DND-41 (cell line): ENCODE measurements at regions not wholly inside any gene's neighbourhood (a gene's known extent, or its start where the extent isn't known, plus 50 kb on each side); places are given as distances from the start of the nearest gene placed in this dataset.

Source experiments
- ATAC-seq: fragments of 200-7000 bp; cut with Tn5 transposase; 3 replicates; pipeline ENCODE4 v1.9.1; 2021; ENCODE audit warnings: low read depth; ENCODE audit not compliant: insufficient read depth
- DNase-seq: peaks from one replicate; pipeline ENCODE4 v3.0.0-alpha.2; 2020
- H2AFZ ChIP-seq: 2 replicates; pipeline ENCODE4 v1.6.0; 2012; ENCODE audit warnings: low read depth, low read length
- H3K27ac ChIP-seq: 2 replicates; pipeline ENCODE4 v1.5.1; 2012; ENCODE audit warnings: low read length, inconsistent platforms
- H3K27me3 ChIP-seq: fragments of 200-600 bp; sonication (generic); 2 replicates; pipeline ENCODE4 v1.6.0; 2012; ENCODE audit warnings: low read length, mild to moderate bottlenecking, inconsistent platforms; ENCODE audit not compliant: insufficient read depth, poor library complexity
- H3K36me3 ChIP-seq: 2 replicates; pipeline ENCODE4 v1.5.1; 2012; ENCODE audit warnings: low read length, inconsistent platforms; ENCODE audit not compliant: insufficient read depth
- H3K4me1 ChIP-seq: 2 replicates; pipeline ENCODE4 v1.5.1; 2012; ENCODE audit warnings: mild to moderate bottlenecking, low read length; ENCODE audit not compliant: insufficient read depth
- H3K4me2 ChIP-seq: 2 replicates; pipeline ENCODE4 v1.6.0; 2012; ENCODE audit warnings: mild to moderate bottlenecking, moderate library complexity, low read length, inconsistent platforms; ENCODE audit not compliant: insufficient read depth
- H3K4me3 ChIP-seq, 2 experiments: fragments of 200-600 bp in 1 of 2; shearing (Covaris generic) in 1 of 2; 2 replicates each; pipeline ENCODE4 v1.5.1; 2012 to 2016; ENCODE audit warnings: inconsistent platforms in 2 of 2, low read length in 2 of 2, mild to moderate bottlenecking in 2 of 2, low read depth in 1 of 2, moderate library complexity in 1 of 2
- H3K79me2 ChIP-seq: 2 replicates; pipeline ENCODE4 v1.6.0; 2012; ENCODE audit warnings: low read length, inconsistent platforms; ENCODE audit not compliant: insufficient read depth
- H3K9ac ChIP-seq: 2 replicates; pipeline ENCODE4 v1.6.0; 2012; ENCODE audit warnings: low read depth, mild to moderate bottlenecking, inconsistent platforms, low read length, moderate library complexity
- H3K9me3 ChIP-seq: 2 replicates; pipeline ENCODE4 v1.5.1; 2012; ENCODE audit warnings: low read length, moderate library complexity, mild to moderate bottlenecking, inconsistent platforms; ENCODE audit not compliant: insufficient read depth, severe bottlenecking
- H4K20me1 ChIP-seq: 2 replicates; pipeline ENCODE4 v1.6.0; 2012; ENCODE audit warnings: low read length; ENCODE audit not compliant: insufficient read depth
- CTCF ChIP-seq: IDR thresholded peaks from 2 replicates; pipeline ENCODE4 v1.5.1; 2012; ENCODE audit warnings: borderline replicate concordance, low read length, moderate library complexity, mild to moderate bottlenecking; ENCODE audit not compliant: poor library complexity, severe bottlenecking; ENCODE audit errors: extremely low read depth
- EZH2 ChIP-seq: IDR thresholded peaks from 3 replicates; pipeline ENCODE4 v1.6.1; 2012; ENCODE audit warnings: borderline replicate concordance, low read depth, mild to moderate bottlenecking, moderate library complexity, low read length, inconsistent platforms; ENCODE audit not compliant: severe bottlenecking

GRCh38 chr3:145359040-145359439 is 801.9 kb downstream of the PLOD2 start:
- Histone ChIP-seq H3K9me3 (no peaks in the 10 kb centered on the region), H4K20me1 (no peaks in the 10 kb centered on the region), H3K79me2 (no peaks in the 10 kb centered on the region), H3K4me3 (no peak overlapping the region), H3K4me2 (no peak overlapping the region), H3K36me3 (no peaks in the 10 kb centered on the region), H3K4me1 (no peaks in the 10 kb centered on the region), H2AFZ (no peak overlapping the region), H3K27ac (no peak overlapping the region), H3K27me3 (no peaks in the 10 kb centered on the region), H3K9ac (no peak overlapping the region)
- no peak for DNase-seq
- no peak for ATAC-seq
- TF ChIP-seq CTCF (no peak), EZH2 (no peak)

- no peaks in the 10 kb centered on the region for H3K36me3 ChIP-seq
- no peak for TF ChIP-seq CTCF
- TF ChIP-seq EZH2: no peak
- H3K4me3 ChIP-seq: no peak overlapping the region
- no peak overlapping the region for H3K27ac ChIP-seq
- no peaks in the 10 kb centered on the region for H3K79me2 ChIP-seq
- ATAC-seq (no peak), DNase-seq (no peak)
- no peaks in the 10 kb centered on the region for H3K27me3 ChIP-seq
- no peak overlapping the region for H3K4me2 ChIP-seq
- no peaks in the 10 kb centered on the region for H3K9me3 ChIP-seq
- H3K9ac ChIP-seq: no peak overlapping the region
- H4K20me1 ChIP-seq: no peaks in the 10 kb centered on the region
- no peak overlapping the region for H2AFZ ChIP-seq
- H3K4me1 ChIP-seq: no peaks in the 10 kb centered on the region
Observed at GRCh38 chr3:145368748-145369147, 792.2 kb downstream of the PLOD2 start.

- H3K9me3 ChIP-seq: no peaks in the 10 kb centered on the region
- no peak overlapping the region for H3K27ac ChIP-seq
- no peaks in the 10 kb centered on the region for H4K20me1 ChIP-seq
- H3K4me3 ChIP-seq: no peak overlapping the region
- no peaks in the 10 kb centered on the region for H3K36me3 ChIP-seq
- TF ChIP-seq EZH2 (no peak), CTCF (no peak)
- no peak overlapping the region for H2AFZ ChIP-seq
- H3K4me2 ChIP-seq: no peak overlapping the region
- ATAC-seq (no peak), DNase-seq (no peak)
- no peak overlapping the region for H3K9ac ChIP-seq
- no peaks in the 10 kb centered on the region for H3K79me2 ChIP-seq
- no peaks in the 10 kb centered on the region for H3K27me3 ChIP-seq
- no peaks in the 10 kb centered on the region for H3K4me1 ChIP-seq
Observed at GRCh38 chr3:145370870-145371269, 790.1 kb downstream of the PLOD2 start.

- no peaks in the 10 kb centered on the region for H3K4me1 ChIP-seq
- no peaks in the 10 kb centered on the region for H3K79me2 ChIP-seq
- no peak for DNase-seq
- no peak overlapping the region for H2AFZ ChIP-seq
- no peak overlapping the region for H3K4me3 ChIP-seq
- H3K27ac ChIP-seq: no peak overlapping the region
- ATAC-seq: no peak
- no peak overlapping the region for H3K9ac ChIP-seq
- H3K9me3 ChIP-seq: no peaks in the 10 kb centered on the region
- no peaks in the 10 kb centered on the region for H4K20me1 ChIP-seq
- no peaks in the 10 kb centered on the region for H3K36me3 ChIP-seq
- no peak overlapping the region for H3K4me2 ChIP-seq
- TF ChIP-seq CTCF (no peak), EZH2 (no peak)
- no peaks in the 10 kb centered on the region for H3K27me3 ChIP-seq
Observed at GRCh38 chr3:145377301-145377700, 783.7 kb downstream of the PLOD2 start.
